GM23338 (cell line): ENCODE measurements at regions not wholly inside any gene's neighbourhood (a gene's known extent, or its start where the extent isn't known, plus 50 kb on each side); places are given as distances from the start of the nearest gene placed in this dataset.

Source experiments
- ATAC-seq: fragments of 200-7000 bp; cut with Tn5 transposase; 3 replicates; pipeline ENCODE4 v1.9.1; 2020
- DNase-seq: peaks from one replicate; pipeline ENCODE4 v3.0.0-alpha.2; 2015; ENCODE audit warnings: low spot score
- H2AFZ ChIP-seq: fragments of 200-600 bp; sonication (generic); 2 replicates; pipeline ENCODE4 v1.8.0; 2016; ENCODE audit warnings: antibody characterized with exemption, mild to moderate bottlenecking, moderate library complexity
- H3F3A ChIP-seq: fragments of 200-600 bp; sonication (generic); replicated peaks from 2 replicates; pipeline ENCODE4 v1.8.0; 2017; ENCODE audit warnings: antibody characterized with exemption, mixed run types, low read depth
- H3K27ac ChIP-seq: fragments of 200-600 bp; sonication (generic); 2 replicates; pipeline ENCODE4 v1.6.1; 2016; ENCODE audit warnings: low read depth
- H3K27me3 ChIP-seq: fragments of 200-600 bp; sonication (generic); 2 replicates; pipeline ENCODE4 v1.8.0; 2016; ENCODE audit warnings: mild to moderate bottlenecking, mixed run types, moderate library complexity; ENCODE audit not compliant: insufficient read depth
- H3K36me3 ChIP-seq: fragments of 200-600 bp; sonication (generic); 2 replicates; pipeline ENCODE4 v1.8.0; 2016; ENCODE audit warnings: mild to moderate bottlenecking; ENCODE audit not compliant: insufficient read depth
- H3K4me1 ChIP-seq: fragments of 200-600 bp; sonication (generic); 2 replicates; pipeline ENCODE4 v1.8.0; 2016; ENCODE audit warnings: mild to moderate bottlenecking, moderate library complexity; ENCODE audit not compliant: insufficient read depth
- H3K4me2 ChIP-seq: fragments of 200-600 bp; sonication (generic); 2 replicates; pipeline ENCODE4 v1.7.1; 2017; ENCODE audit warnings: mixed run types
- H3K4me3 ChIP-seq: fragments of 200-600 bp; sonication (generic); 2 replicates; pipeline ENCODE4 v1.6.1; 2016; ENCODE audit warnings: mixed run types
- H3K79me2 ChIP-seq: fragments of 200-600 bp; sonication (generic); replicated peaks from 2 replicates; pipeline ENCODE4 v1.8.0; 2017; ENCODE audit warnings: mild to moderate bottlenecking; ENCODE audit not compliant: insufficient read depth
- H3K9me2 ChIP-seq: fragments of 200-600 bp; sonication (generic); 2 replicates; pipeline ENCODE4 v1.8.0; 2017; ENCODE audit not compliant: insufficient read depth
- H4K20me1 ChIP-seq: fragments of 200-600 bp; sonication (generic); replicated peaks from 2 replicates; pipeline ENCODE4 v1.8.0; 2017; ENCODE audit warnings: mild to moderate bottlenecking; ENCODE audit not compliant: insufficient read depth
- H3K27ac Mint-ChIP-seq: 2 replicates; pipeline ENCODE4 v1.8.0; 2020; ENCODE audit warnings: inconsistent platforms, mild to moderate bottlenecking, moderate library complexity, mixed read lengths
- H3K27me3 Mint-ChIP-seq: 3 replicates; pipeline ENCODE4 v1.8.0; 2022; ENCODE audit warnings: low read depth, mild to moderate bottlenecking, moderate library complexity, mixed read lengths, inconsistent platforms; ENCODE audit not compliant: insufficient read depth, poor library complexity
- H3K36me3 Mint-ChIP-seq: 3 replicates; pipeline ENCODE4 v1.8.0; 2021; ENCODE audit warnings: low read depth, mild to moderate bottlenecking, inconsistent platforms, moderate library complexity, mixed read lengths
- H3K4me1 Mint-ChIP-seq: 3 replicates; pipeline ENCODE4 v1.8.0; 2020; ENCODE audit warnings: mild to moderate bottlenecking, inconsistent platforms, mixed read lengths
- H3K4me3 Mint-ChIP-seq: 3 replicates; pipeline ENCODE4 v1.8.0; 2021; ENCODE audit warnings: moderate library complexity, mild to moderate bottlenecking, inconsistent platforms, mixed read lengths
- H3K9me3 Mint-ChIP-seq: 3 replicates; pipeline ENCODE4 v1.8.0; 2020; ENCODE audit warnings: moderate library complexity, mild to moderate bottlenecking, inconsistent platforms, mixed read lengths
- CREB1 ChIP-seq: fragments of 250-450 bp; sonication (Bioruptor Pico); IDR thresholded peaks from 2 replicates; pipeline ENCODE4 v1.5.0; 2020; ENCODE audit warnings: low read depth, mild to moderate bottlenecking, moderate library complexity
- ETS1 ChIP-seq: IDR thresholded peaks from 2 replicates; pipeline ENCODE4 v1.6.1; 2016; ENCODE audit warnings: antibody characterized with exemption
- EZH2phosphoT487 ChIP-seq: fragments of 200-600 bp; sonication (generic); IDR thresholded peaks from one replicate; pipeline ENCODE4 v1.8.1; 2018; ENCODE audit warnings: antibody characterized with exemption; ENCODE audit not compliant: unreplicated experiment
- JUNB ChIP-seq: IDR thresholded peaks from one replicate; pipeline ENCODE4 v1.6.1; 2016; ENCODE audit warnings: antibody characterized with exemption; ENCODE audit not compliant: unreplicated experiment
- NANOG ChIP-seq: IDR thresholded peaks from 2 replicates; pipeline ENCODE4 v1.6.1; 2016; ENCODE audit warnings: antibody characterized with exemption, borderline replicate concordance
- REST ChIP-seq: IDR thresholded peaks from one replicate; pipeline ENCODE4 v1.6.1; 2018; ENCODE audit warnings: antibody characterized with exemption; ENCODE audit not compliant: unreplicated experiment
- STAT1 ChIP-seq: IDR thresholded peaks from one replicate; pipeline ENCODE4 v1.6.1; 2016; ENCODE audit warnings: antibody characterized with exemption; ENCODE audit not compliant: unreplicated experiment
- ZNF114 ChIP-seq: fragments of 250-450 bp; sonication (Bioruptor Pico); IDR thresholded peaks from 2 replicates; pipeline ENCODE4 v1.5.0; 2020; ENCODE audit warnings: mild to moderate bottlenecking, moderate library complexity
- ZNF331 ChIP-seq: fragments of 250-450 bp; sonication (Bioruptor Pico); IDR thresholded peaks from 2 replicates; pipeline ENCODE4 v1.5.0; 2020; ENCODE audit warnings: low read depth, mild to moderate bottlenecking, moderate library complexity
- ZNF462 ChIP-seq: fragments of 250-450 bp; sonication (Bioruptor Pico); IDR thresholded peaks from 2 replicates; pipeline ENCODE4 v1.5.0; 2020; ENCODE audit warnings: mild to moderate bottlenecking, moderate library complexity
- TF ChIP-seq, protein P1 (sequence below), 2 experiments: fragments of 200-600 bp in 1 of 2; sonication (generic) in 1 of 2; conservative IDR thresholded peaks; 2 replicates each; pipeline versions ENCODE4 v1.5.1 to v1.6.1; 2016 to 2017; ENCODE audit warnings: antibody characterized with exemption in 2 of 2, low read depth in 2 of 2, mild to moderate bottlenecking in 2 of 2, moderate library complexity in 1 of 2

- no peak overlapping the region for H3K27ac Mint-ChIP-seq
- no peaks in the 10 kb centered on the region for H3K4me1 Mint-ChIP-seq
- no peaks in the 10 kb centered on the region for H3K9me2 ChIP-seq
- DNase-seq (no peak), ATAC-seq (no peak)
- no peaks in the 10 kb centered on the region for H4K20me1 ChIP-seq
- H3K9me3 Mint-ChIP-seq = no peaks in the 10 kb centered on the region; the same call in 2 of the 3 replicates
- H3K79me2 ChIP-seq = no peaks in the 10 kb centered on the region
- H3K4me1 ChIP-seq = no peaks in the 10 kb centered on the region
- H3K27me3 ChIP-seq = no peaks in the 10 kb centered on the region
- H2AFZ ChIP-seq = no peak overlapping the region
- no peaks in the 10 kb centered on the region for H3F3A ChIP-seq
- no peaks in the 10 kb centered on the region for H3K27me3 Mint-ChIP-seq
- no peak overlapping the region for H3K4me3 ChIP-seq
- H3K36me3 Mint-ChIP-seq = no peaks in the 10 kb centered on the region
- TF ChIP-seq ETS1 (no peak), JUNB (no peak), ZNF114 (CRISPR knock-in tag) (no peak), STAT1 (no peak), NANOG (no peak), REST (no peak)
- TF ChIP-seq, protein P1, sequence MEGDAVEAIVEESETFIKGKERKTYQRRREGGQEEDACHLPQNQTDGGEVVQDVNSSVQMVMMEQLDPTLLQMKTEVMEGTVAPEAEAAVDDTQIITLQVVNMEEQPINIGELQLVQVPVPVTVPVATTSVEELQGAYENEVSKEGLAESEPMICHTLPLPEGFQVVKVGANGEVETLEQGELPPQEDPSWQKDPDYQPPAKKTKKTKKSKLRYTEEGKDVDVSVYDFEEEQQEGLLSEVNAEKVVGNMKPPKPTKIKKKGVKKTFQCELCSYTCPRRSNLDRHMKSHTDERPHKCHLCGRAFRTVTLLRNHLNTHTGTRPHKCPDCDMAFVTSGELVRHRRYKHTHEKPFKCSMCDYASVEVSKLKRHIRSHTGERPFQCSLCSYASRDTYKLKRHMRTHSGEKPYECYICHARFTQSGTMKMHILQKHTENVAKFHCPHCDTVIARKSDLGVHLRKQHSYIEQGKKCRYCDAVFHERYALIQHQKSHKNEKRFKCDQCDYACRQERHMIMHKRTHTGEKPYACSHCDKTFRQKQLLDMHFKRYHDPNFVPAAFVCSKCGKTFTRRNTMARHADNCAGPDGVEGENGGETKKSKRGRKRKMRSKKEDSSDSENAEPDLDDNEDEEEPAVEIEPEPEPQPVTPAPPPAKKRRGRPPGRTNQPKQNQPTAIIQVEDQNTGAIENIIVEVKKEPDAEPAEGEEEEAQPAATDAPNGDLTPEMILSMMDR (conservative IDR thresholded peaks at IDR 0.05; ENCODE audit: low read depth in 2 of 2) = no peak
- no peak overlapping the region for H3K27ac ChIP-seq
- H3K36me3 ChIP-seq = no peaks in the 10 kb centered on the region
- no peak overlapping the region for H3K4me3 Mint-ChIP-seq
- H3K4me2 ChIP-seq = no peak overlapping the region
Measured at GRCh38 chr3:74542441-74542840, 72.0 kb downstream of the CNTN3 start.

DNA sequence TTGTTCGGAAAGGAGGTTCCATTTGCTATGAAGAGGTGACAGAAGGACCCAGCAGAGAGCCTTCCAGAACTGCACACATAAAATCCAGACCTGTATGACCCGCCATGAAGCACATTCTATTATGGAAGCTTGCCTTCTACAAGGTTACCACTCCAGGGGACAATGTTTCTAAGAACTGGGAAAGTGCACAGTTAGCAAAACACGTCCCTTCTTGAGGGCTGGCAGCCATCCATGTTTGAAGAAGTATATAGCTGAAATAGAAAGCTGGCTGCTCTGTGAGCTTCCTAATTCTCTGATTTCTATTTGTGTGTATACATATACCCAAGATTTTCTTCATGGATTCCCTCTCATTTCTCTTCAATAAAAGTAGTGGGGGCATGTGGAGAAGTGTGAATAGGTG, 74.6 kb downstream of the CNTN3 start:
- Histone ChIP-seq H3K4me2 (no peak overlapping the region), H3K79me2 (no peaks in the 10 kb centered on the region), H3F3A (no peaks in the 10 kb centered on the region), H4K20me1 (no peaks in the 10 kb centered on the region), H3K36me3 (no peaks in the 10 kb centered on the region), H3K27me3 (no peaks in the 10 kb centered on the region), H3K9me2 (no peaks in the 10 kb centered on the region), H3K4me1 (no peaks in the 10 kb centered on the region), H3K4me3 (no peak overlapping the region), H3K27ac (no peak overlapping the region), H2AFZ (no peak overlapping the region)
- Mint-ChIP-seq H3K9me3 (no peaks in the 10 kb centered on the region; the same call in 2 of the 3 replicates), H3K4me3 (no peak overlapping the region), H3K36me3 (no peaks in the 10 kb centered on the region), H3K4me1 (peaks cover 3% of the 10 kb centered on the region; the same call in 1 of the 3 replicates), H3K27me3 (no peaks in the 10 kb centered on the region), H3K27ac (no peak overlapping the region)
- no peak for ATAC-seq
- no peak for DNase-seq
- no peak for TF ChIP-seq ZNF462 (CRISPR knock-in tag)
- no peak for TF ChIP-seq EZH2phosphoT487
- no peak for TF ChIP-seq ZNF331 (CRISPR knock-in tag)
- TF ChIP-seq CREB1 = no peak
